ENCODE measurements at regions not wholly inside any gene's neighbourhood (a gene's known extent, or its start where the extent isn't known, plus 50 kb on each side); places are given as distances from the start of the nearest gene placed in this dataset.

DNA sequence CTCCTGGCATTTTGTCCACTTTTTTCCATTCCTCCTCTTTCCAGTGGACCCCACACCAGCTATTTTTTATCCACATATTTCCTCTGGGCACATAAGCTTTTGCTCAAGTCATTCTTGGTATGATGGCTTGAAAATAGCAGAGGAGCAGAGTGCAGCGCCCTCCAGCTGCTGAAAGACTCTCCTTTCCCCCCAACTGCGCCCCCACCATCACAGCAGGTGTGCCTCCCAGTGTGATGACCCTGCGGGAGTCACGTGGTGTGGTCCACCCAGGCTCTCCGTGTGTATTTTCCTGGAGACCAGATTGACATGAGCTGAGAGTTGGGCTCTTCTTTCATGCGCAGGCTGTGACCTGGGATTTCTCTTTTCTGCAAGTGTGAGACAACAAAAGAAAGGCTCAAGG is 1241.6 kb downstream of the TBC1D22A start:
- TF ChIP-seq EZH2phosphoT487 (IDR thresholded peaks at IDR 0.05; ENCODE audit: insufficient read depth, low read depth) (no peak), EZH2 (IDR thresholded peaks at IDR 0.05; ENCODE audit: insufficient read depth, poor library complexity, severe bottlenecking) (no peak)
